Gastroesophageal sphincter (tissue), 3 donors: ENCODE measurements at regions not wholly inside any gene's neighbourhood (a gene's known extent, or its start where the extent isn't known, plus 50 kb on each side); places are given as distances from the start of the nearest gene placed in this dataset.

Experiments used
- EP300 ChIP-seq: sonication (generic); formaldehyde crosslinking; IDR thresholded peaks from one replicate; pipeline ENCODE4 v1.6.1; 2017; ENCODE audit warnings: antibody characterized with exemption, mild to moderate bottlenecking
- POLR2A ChIP-seq, 2 donors: fragments of 450-650 bp; IDR thresholded peaks; one replicate each; pipeline ENCODE4 v1.6.1; 2017; ENCODE audit warnings: antibody characterized with exemption in 2 of 2, mild to moderate bottlenecking in 2 of 2, moderate library complexity in 1 of 2
- POLR2AphosphoS5 ChIP-seq: sonication (generic); formaldehyde crosslinking; IDR thresholded peaks from one replicate; pipeline ENCODE4 v1.6.1; 2017; ENCODE audit warnings: antibody characterized with exemption
- TF ChIP-seq, protein P1 (sequence below), 4 experiments: fragments of 200-600 bp in 2 of 4; fragments of 450-650 bp in 2 of 4; sonication (generic) in 1 of 4; IDR thresholded peaks; one replicate each; pipeline ENCODE4 v1.5.1; 2017 to 2019; ENCODE audit warnings: antibody characterized with exemption in 4 of 4, mild to moderate bottlenecking in 2 of 4, moderate library complexity in 2 of 4

DNA sequence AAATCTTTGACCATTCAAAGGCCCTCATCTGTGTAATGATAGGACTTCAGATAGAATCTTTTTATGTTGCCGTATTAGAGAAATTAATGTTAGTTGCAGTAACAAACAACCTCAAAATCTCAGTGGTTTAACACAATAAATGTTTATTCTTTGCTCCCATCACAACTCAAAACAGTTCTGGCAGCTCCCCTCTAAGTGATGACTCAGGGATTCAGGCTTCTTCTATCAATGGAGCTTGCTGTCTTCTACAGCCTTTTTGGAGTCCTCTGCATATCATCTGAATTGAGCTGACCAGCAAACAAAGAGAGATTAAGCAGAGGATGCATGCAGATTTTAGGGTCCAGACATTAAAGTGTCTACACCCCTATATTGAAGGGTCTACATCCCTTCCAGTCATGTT lies 59.1 kb upstream of the RAB3GAP2 start:
- TF ChIP-seq POLR2A (IDR thresholded peaks at IDR 0.05) (no peak), POLR2AphosphoS5 (no peak), EP300 (no peak)
- TF ChIP-seq, protein P1, sequence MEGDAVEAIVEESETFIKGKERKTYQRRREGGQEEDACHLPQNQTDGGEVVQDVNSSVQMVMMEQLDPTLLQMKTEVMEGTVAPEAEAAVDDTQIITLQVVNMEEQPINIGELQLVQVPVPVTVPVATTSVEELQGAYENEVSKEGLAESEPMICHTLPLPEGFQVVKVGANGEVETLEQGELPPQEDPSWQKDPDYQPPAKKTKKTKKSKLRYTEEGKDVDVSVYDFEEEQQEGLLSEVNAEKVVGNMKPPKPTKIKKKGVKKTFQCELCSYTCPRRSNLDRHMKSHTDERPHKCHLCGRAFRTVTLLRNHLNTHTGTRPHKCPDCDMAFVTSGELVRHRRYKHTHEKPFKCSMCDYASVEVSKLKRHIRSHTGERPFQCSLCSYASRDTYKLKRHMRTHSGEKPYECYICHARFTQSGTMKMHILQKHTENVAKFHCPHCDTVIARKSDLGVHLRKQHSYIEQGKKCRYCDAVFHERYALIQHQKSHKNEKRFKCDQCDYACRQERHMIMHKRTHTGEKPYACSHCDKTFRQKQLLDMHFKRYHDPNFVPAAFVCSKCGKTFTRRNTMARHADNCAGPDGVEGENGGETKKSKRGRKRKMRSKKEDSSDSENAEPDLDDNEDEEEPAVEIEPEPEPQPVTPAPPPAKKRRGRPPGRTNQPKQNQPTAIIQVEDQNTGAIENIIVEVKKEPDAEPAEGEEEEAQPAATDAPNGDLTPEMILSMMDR (IDR thresholded peaks at IDR 0.05): no peak
